Erythroblast (primary cell): ENCODE measurements at regions not wholly inside any gene's neighbourhood (a gene's known extent, or its start where the extent isn't known, plus 50 kb on each side); places are given as distances from the start of the nearest gene placed in this dataset.

ENCODE experiments used
- GATA1 ChIP-seq: IDR thresholded peaks from 2 replicates; pipeline ENCODE4 v1.6.1; 2011; ENCODE audit warnings: low read depth, mild to moderate bottlenecking, control low read depth, low read length, moderate library complexity
- POLR2A ChIP-seq: IDR thresholded peaks from 2 replicates; pipeline ENCODE4 v1.6.1; 2011; ENCODE audit warnings: mild to moderate bottlenecking, low read length

GRCh38 chr7:24401628-24402593, 117.9 kb downstream of the NPY start:
- no peak for TF ChIP-seq POLR2A
- TF ChIP-seq GATA1, result no peak
